Brain microvascular endothelial cell (primary cell): ENCODE measurements at regions not wholly inside any gene's neighbourhood (a gene's known extent, or its start where the extent isn't known, plus 50 kb on each side); places are given as distances from the start of the nearest gene placed in this dataset.

Experiments
- DNase-seq: peaks from one replicate; pipeline ENCODE4 v3.0.0-alpha.2; 2020
- H3K27ac ChIP-seq: fragments of 250-450 bp; sonication (Bioruptor Pico); 2 replicates; pipeline ENCODE4 v1.5.1; 2020; ENCODE audit warnings: mild to moderate bottlenecking, moderate library complexity
- H3K27me3 ChIP-seq: fragments of 250-450 bp; sonication (Bioruptor Pico); replicated peaks from 2 replicates; pipeline ENCODE4 v1.5.1; 2020; ENCODE audit warnings: mild to moderate bottlenecking
- H3K36me3 ChIP-seq: fragments of 250-450 bp; sonication (Bioruptor Pico); replicated peaks from 2 replicates; pipeline ENCODE4 v1.5.1; 2020; ENCODE audit warnings: mild to moderate bottlenecking
- H3K4me3 ChIP-seq: 2 replicates; pipeline ENCODE4 v1.5.1; 2011; ENCODE audit warnings: low read depth, mild to moderate bottlenecking, control low read depth, low read length, moderate library complexity
- in situ Hi-C: cut with HindIII; loops from 2 replicates; pipeline ENCODE4 v1.10.0; 2017; ENCODE audit warnings: low sequenced_read_pairs, low pct_ligation_motif_present
- TF ChIP-seq, protein P1 (sequence below): IDR thresholded peaks from 2 replicates; pipeline ENCODE4 v1.5.1; 2011; ENCODE audit warnings: low read depth, mild to moderate bottlenecking, moderate library complexity, low read length, control low read depth, inconsistent platforms; ENCODE audit errors: missing control alignments

DNA sequence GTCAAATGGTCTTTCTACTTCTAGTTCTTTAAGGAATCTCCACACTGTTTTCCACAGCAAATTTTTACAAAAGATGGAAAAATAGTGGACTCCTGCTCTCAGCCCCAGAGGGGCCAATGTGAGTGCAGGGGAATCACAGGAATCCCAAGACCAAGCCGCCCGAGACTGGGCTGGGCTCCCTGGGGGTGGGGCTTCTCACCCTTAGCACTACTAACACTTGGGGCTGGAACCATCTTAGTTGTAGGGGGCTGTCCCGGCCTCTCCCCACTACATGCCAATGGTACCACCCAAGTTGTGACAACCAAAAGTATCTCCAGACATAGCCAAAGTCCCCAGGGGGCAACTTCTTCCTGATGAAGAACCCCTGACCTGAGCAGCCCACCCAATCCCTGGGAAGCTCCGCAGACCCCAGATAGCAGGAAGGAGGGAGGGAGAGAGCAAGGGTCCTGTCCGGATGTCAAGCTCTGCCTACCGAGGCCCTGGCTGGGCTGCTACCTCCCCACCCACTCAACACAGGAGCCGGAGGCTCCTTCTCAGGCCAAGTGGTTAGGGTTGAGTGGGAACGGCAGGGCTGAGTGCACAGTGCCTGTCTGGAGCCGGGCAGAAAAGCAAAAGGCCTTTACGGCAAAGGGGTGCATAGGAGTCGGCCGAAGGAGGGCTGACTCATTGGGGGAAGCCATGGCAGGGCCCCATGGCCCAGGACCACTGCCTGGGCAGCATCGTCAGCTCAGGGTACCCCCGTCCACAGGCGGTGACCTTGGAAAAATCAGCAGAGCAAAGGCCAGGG lies 122.5 kb upstream of the FGF3 start:
- in situ Hi-C loops, result no loop called here
- no peak overlapping the region for H3K27ac ChIP-seq
- no peak for DNase-seq
- no peak overlapping the region for H3K4me3 ChIP-seq
- H3K27me3 ChIP-seq, result no peaks in the 10 kb centered on the region
- TF ChIP-seq, protein P1, sequence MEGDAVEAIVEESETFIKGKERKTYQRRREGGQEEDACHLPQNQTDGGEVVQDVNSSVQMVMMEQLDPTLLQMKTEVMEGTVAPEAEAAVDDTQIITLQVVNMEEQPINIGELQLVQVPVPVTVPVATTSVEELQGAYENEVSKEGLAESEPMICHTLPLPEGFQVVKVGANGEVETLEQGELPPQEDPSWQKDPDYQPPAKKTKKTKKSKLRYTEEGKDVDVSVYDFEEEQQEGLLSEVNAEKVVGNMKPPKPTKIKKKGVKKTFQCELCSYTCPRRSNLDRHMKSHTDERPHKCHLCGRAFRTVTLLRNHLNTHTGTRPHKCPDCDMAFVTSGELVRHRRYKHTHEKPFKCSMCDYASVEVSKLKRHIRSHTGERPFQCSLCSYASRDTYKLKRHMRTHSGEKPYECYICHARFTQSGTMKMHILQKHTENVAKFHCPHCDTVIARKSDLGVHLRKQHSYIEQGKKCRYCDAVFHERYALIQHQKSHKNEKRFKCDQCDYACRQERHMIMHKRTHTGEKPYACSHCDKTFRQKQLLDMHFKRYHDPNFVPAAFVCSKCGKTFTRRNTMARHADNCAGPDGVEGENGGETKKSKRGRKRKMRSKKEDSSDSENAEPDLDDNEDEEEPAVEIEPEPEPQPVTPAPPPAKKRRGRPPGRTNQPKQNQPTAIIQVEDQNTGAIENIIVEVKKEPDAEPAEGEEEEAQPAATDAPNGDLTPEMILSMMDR, result no peak
- no peaks in the 10 kb centered on the region for H3K36me3 ChIP-seq

GRCh38 chr11:69942333-69942820 lies 123.2 kb upstream of the FGF3 start:
- no peak overlapping the region for H3K27ac ChIP-seq
- H3K36me3 ChIP-seq, result no peaks in the 10 kb centered on the region
- no peak overlapping the region for H3K4me3 ChIP-seq
- TF ChIP-seq, protein P1, result no peak
- no peak for DNase-seq
- H3K27me3 ChIP-seq, result no peaks in the 10 kb centered on the region
- in situ Hi-C loops, result no loop called here

- no peak for DNase-seq
- in situ Hi-C loops, result no loop called here
- H3K27me3 ChIP-seq, result no peaks in the 10 kb centered on the region
- H3K27ac ChIP-seq, result no peak overlapping the region
- H3K36me3 ChIP-seq, result no peaks in the 10 kb centered on the region
- TF ChIP-seq, protein P1, result peak; percentile 27
- H3K4me3 ChIP-seq, result no peak overlapping the region
Measured at GRCh38 chr11:69943066-69943465, 123.8 kb upstream of the FGF3 start.

- in situ Hi-C loops, result no loop called here
Measured at GRCh38 chr11:69943506-69943905, 124.3 kb upstream of the FGF3 start.

DNA sequence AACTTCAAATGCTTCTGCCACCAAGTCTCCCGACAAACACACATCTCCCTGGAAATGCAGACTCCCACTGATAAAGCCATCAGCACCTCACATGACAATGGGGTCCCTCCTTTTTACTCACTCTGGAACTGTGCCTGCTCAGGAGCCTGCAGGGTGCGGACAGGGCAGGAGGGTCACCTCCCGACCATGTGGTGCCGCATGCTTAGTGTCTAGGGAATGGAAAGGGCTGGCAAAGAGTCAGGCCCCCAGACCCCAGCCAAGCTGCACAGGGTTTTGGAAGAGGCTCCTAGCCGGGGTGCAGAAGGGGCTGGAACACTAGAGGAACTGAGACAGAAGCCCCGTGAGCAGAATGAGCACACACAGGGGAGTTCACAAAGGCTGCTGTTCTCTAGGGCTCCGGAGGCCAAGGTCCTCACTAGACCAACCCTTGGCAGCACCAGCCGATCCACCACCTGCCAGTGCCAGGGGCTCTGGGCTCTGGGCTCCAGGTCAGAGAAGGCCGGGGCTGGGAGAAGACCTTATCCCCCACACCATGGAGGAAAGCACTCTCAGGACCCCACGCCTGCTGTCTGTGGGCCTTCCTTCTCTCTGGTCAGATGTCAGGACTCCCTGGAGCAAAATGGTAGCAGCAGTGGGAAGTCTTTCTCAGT lies 125.1 kb upstream of the FGF3 start:
- Histone ChIP-seq H3K27me3 (no peaks in the 10 kb centered on the region), H3K27ac (no peak overlapping the region), H3K4me3 (no peak overlapping the region), H3K36me3 (no peaks in the 10 kb centered on the region)
- TF ChIP-seq, protein P1, result no peak
- in situ Hi-C loops, result no loop called here
- DNase-seq, result no peak

More at GRCh38 chr11:69943506-69943905, 124.3 kb upstream of the FGF3 start:
- TF ChIP-seq, protein P1, result no peak
- no peak for DNase-seq
- Histone ChIP-seq H3K27me3 (no peaks in the 10 kb centered on the region), H3K27ac (no peak overlapping the region), H3K36me3 (no peaks in the 10 kb centered on the region), H3K4me3 (no peak overlapping the region)
